ENCODE measurements at regions not wholly inside any gene's neighbourhood (a gene's known extent, or its start where the extent isn't known, plus 50 kb on each side); places are given as distances from the start of the nearest gene placed in this dataset.

GRCh38 chr5:56496581-56497063, 263.5 kb upstream of the ANKRD55 start:
- TF ChIP-seq POLR2AphosphoS5 (IDR thresholded peaks at IDR 0.05) (no peak), CTCF (IDR thresholded peaks at IDR 0.05) (no peak), POLR2A (IDR thresholded peaks at IDR 0.05) (no peak)

Measured in prostate gland (tissue), 2 donors.